ENCODE measurements at regions not wholly inside any gene's neighbourhood (a gene's known extent, or its start where the extent isn't known, plus 50 kb on each side); places are given as distances from the start of the nearest gene placed in this dataset.

DNA sequence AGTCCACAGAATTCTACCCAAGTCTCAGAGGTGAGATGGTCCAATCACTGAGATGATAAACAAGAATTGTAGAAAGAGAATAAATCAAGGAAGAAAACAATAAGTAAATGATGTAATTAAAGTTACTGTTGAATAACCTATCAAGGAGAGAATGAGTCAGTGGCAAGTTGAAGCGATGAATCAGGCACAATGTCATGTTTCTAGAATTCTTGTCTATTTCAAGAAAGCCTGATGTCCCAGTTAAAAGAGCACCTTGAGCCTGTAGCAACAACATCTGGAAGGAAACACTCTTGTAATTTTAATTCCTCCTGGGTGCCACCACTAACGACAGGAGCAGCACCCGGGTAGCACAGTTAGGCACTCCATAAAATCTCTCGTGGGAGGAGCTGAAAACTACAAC lies 67.9 kb upstream of the SLC35C1 start (continued):
- TF ChIP-seq, protein P1, sequence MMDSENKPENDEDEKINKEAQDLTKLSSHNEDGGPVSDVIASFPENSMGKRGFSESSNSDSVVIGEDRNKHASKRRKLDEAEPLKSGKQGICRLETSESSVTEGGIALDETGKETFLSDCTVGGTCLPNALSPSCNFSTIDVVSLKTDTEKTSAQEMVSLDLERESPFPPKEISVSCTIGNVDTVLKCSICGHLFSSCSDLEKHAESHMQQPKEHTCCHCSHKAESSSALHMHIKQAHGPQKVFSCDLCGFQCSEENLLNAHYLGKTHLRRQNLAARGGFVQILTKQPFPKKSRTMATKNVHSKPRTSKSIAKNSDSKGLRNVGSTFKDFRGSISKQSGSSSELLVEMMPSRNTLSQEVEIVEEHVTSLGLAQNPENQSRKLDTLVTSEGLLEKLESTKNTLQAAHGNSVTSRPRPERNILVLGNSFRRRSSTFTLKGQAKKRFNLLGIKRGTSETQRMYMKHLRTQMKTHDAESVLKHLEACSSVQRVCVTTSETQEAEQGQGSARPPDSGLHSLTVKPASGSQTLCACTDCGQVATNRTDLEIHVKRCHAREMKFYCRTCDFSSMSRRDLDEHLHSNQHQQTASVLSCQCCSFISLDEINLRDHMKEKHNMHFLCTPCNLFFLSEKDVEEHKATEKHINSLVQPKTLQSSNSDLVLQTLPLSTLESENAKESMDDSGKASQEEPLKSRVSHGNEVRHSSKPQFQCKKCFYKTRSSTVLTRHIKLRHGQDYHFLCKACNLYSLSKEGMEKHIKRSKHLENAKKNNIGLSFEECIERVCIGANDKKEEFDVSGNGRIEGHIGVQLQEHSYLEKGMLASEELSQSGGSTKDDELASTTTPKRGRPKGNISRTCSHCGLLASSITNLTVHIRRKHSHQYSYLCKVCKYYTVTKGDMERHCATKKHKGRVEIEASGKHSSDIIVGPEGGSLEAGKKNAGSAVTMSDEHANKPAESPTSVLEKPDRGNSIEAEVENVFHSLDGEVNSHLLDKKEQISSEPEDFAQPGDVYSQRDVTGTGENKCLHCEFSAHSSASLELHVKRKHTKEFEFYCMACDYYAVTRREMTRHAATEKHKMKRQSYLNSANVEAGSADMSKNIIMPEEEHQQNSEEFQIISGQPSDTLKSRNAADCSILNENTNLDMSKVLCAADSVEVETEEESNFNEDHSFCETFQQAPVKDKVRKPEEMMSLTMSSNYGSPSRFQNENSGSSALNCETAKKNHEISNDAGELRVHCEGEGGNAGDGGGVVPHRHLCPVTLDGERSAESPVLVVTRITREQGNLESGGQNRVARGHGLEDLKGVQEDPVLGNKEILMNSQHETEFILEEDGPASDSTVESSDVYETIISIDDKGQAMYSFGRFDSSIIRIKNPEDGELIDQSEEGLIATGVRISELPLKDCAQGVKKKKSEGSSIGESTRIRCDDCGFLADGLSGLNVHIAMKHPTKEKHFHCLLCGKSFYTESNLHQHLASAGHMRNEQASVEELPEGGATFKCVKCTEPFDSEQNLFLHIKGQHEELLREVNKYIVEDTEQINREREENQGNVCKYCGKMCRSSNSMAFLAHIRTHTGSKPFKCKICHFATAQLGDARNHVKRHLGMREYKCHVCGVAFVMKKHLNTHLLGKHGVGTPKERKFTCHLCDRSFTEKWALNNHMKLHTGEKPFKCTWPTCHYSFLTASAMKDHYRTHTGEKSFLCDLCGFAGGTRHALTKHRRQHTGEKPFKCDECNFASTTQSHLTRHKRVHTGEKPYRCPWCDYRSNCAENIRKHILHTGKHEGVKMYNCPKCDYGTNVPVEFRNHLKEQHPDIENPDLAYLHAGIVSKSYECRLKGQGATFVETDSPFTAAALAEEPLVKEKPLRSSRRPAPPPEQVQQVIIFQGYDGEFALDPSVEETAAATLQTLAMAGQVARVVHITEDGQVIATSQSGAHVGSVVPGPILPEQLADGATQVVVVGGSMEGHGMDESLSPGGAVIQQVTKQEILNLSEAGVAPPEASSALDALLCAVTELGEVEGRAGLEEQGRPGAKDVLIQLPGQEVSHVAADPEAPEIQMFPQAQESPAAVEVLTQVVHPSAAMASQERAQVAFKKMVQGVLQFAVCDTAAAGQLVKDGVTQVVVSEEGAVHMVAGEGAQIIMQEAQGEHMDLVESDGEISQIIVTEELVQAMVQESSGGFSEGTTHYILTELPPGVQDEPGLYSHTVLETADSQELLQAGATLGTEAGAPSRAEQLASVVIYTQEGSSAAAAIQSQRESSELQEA (CRISPR knock-in tag; IDR thresholded peaks at IDR 0.05; ENCODE audit: not compliant biosample characterization) = no peak

DNA sequence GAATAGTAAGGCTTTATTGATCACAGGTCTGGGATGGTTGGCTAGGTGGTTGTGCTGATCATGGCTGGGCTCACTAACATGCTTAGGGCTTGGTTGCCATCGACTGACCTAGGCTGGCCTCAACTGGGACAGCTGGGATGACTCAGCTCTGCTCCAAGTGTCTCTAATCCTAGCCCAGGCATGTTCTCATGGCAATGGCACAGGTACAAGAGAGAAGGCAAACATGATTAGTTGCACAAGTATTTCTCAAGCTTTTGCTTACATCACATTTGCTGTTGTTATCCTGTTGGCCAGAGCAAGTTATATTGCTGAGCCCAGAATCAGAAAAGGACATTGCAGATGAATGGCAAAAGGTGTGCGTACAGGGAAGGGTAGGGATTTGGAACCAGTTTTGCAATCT lies 68.5 kb upstream of the SLC35C1 start:
- BruUV-seq (replicated peaks) = no TSS peak
- ChIA-PET POLR2A (no interaction called here), CTCF (ENCODE audit: low intra/inter-chr PET ratio, low total read pairs) (no interaction called here)
- no peak overlapping the region for H3K27ac ChIP-seq (ENCODE audit: extremely low read length, insufficient read depth, low read length)
- ATAC-seq (peak; percentile 71; the same call in 2 of the 3 replicates), FAIRE-seq (no peak), DNase-seq (ENCODE audit: low spot score) (peak; percentile 63)
- H3K9me3 ChIP-seq (ENCODE audit: low read length) = no peaks in the 10 kb centered on the region
- H3K4me3 ChIP-seq (replicated peaks in 1 of 3; ENCODE audit: insufficient read depth in 1 of 3, low read depth in 2 of 3, low read length in 3 of 3) = no peak overlapping the region
- no peak overlapping the region for H2AFZ ChIP-seq (ENCODE audit: low read length)
- in situ Hi-C loops (cut with HindIII; ENCODE audit: extremely low pct_ligation_motif_present, low pct_unique_long_range_greater_than_20kb) (no loop called here), intact Hi-C loops (cut with micrococcal nuclease; ENCODE audit: unreplicated experiment) (no loop called here)
- H3K4me1 ChIP-seq (ENCODE audit: insufficient read depth, low read length) = peaks cover 8% of the 10 kb centered on the region; the same call in 1 of the 2 replicates
- H3K79me2 ChIP-seq (ENCODE audit: insufficient read depth, low read length) = no peaks in the 10 kb centered on the region
- H3K27me3 ChIP-seq (ENCODE audit: control insufficient read depth in 1 of 2, insufficient read depth in 2 of 2, low read length in 2 of 2) = peaks cover 0 to 4% of the 10 kb centered on the region in 2 experiments; a peak in 1 of 5 replicates
- H4K20me1 ChIP-seq (ENCODE audit: insufficient read depth, low read length) = no peaks in the 10 kb centered on the region
- H3K36me3 ChIP-seq (replicated peaks in 1 of 2; ENCODE audit: control insufficient read depth in 1 of 2, insufficient read depth in 2 of 2, low read length in 2 of 2) = no peaks in the 10 kb centered on the region
- WGBS (ENCODE audit: low lambda C conversion rate) = 26% methylated on average over 2 of the region's 2 CpGs
- no peak overlapping the region for H3K9ac ChIP-seq (ENCODE audit: insufficient read depth, low read depth, low read length)
- H3K4me2 ChIP-seq (ENCODE audit: low read depth, low read length) = no peak overlapping the region
- TF ChIP-seq ZIK1 (CRISPR knock-in tag; IDR thresholded peaks at IDR 0.05; ENCODE audit: borderline replicate concordance, low read depth) (no peak), BRCA1 (CRISPR knock-in tag; IDR thresholded peaks at IDR 0.05) (no peak), ZNF713 (CRISPR knock-in tag; IDR thresholded peaks at IDR 0.05) (no peak), ZBTB38 (CRISPR knock-in tag; IDR thresholded peaks at IDR 0.05) (no peak), ZNF138 (CRISPR knock-in tag; IDR thresholded peaks at IDR 0.05; ENCODE audit: low read depth) (no peak), ZNF292 (CRISPR knock-in tag; IDR thresholded peaks at IDR 0.05; ENCODE audit: borderline replicate concordance, low read depth) (no peak)
- TF ChIP-seq, protein P2, sequence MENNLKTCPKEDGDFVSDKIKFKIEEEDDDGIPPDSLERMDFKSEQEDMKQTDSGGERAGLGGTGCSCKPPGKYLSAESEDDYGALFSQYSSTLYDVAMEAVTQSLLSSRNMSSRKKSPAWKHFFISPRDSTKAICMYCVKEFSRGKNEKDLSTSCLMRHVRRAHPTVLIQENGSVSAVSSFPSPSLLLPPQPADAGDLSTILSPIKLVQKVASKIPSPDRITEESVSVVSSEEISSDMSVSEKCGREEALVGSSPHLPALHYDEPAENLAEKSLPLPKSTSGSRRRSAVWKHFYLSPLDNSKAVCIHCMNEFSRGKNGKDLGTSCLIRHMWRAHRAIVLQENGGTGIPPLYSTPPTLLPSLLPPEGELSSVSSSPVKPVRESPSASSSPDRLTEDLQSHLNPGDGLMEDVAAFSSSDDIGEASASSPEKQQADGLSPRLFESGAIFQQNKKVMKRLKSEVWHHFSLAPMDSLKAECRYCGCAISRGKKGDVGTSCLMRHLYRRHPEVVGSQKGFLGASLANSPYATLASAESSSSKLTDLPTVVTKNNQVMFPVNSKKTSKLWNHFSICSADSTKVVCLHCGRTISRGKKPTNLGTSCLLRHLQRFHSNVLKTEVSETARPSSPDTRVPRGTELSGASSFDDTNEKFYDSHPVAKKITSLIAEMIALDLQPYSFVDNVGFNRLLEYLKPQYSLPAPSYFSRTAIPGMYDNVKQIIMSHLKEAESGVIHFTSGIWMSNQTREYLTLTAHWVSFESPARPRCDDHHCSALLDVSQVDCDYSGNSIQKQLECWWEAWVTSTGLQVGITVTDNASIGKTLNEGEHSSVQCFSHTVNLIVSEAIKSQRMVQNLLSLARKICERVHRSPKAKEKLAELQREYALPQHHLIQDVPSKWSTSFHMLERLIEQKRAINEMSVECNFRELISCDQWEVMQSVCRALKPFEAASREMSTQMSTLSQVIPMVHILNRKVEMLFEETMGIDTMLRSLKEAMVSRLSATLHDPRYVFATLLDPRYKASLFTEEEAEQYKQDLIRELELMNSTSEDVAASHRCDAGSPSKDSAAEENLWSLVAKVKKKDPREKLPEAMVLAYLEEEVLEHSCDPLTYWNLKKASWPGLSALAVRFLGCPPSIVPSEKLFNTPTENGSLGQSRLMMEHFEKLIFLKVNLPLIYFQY (CRISPR knock-in tag; IDR thresholded peaks at IDR 0.05; ENCODE audit: borderline replicate concordance) = no peak
